ENCODE measurements at regions not wholly inside any gene's neighbourhood (a gene's known extent, or its start where the extent isn't known, plus 50 kb on each side); places are given as distances from the start of the nearest gene placed in this dataset.

GRCh38 chr5:158162479-158163034, 303.6 kb upstream of the CLINT1 start:
- TF ChIP-seq POLR2A (IDR thresholded peaks at IDR 0.05; ENCODE audit: insufficient read depth in 1 of 2, low read depth in 2 of 2, low read length in 2 of 2) (no peak), TMF1 (CRISPR knock-in tag; IDR thresholded peaks at IDR 0.05; ENCODE audit: low read depth) (no peak), JDP2 (CRISPR knock-in tag; IDR thresholded peaks at IDR 0.05; ENCODE audit: borderline replicate concordance) (no peak)
- TF ChIP-seq, protein P1, sequence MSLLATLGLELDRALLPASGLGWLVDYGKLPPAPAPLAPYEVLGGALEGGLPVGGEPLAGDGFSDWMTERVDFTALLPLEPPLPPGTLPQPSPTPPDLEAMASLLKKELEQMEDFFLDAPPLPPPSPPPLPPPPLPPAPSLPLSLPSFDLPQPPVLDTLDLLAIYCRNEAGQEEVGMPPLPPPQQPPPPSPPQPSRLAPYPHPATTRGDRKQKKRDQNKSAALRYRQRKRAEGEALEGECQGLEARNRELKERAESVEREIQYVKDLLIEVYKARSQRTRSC (CRISPR knock-in tag; IDR thresholded peaks at IDR 0.05; ENCODE audit: low read depth), result no peak
